CD1c-positive myeloid dendritic cell (primary cell): ENCODE measurements at regions not wholly inside any gene's neighbourhood (a gene's known extent, or its start where the extent isn't known, plus 50 kb on each side); places are given as distances from the start of the nearest gene placed in this dataset.
A peak's percentile ranks its signal among the peaks of the same experiment; 100 is the strongest.

Source experiments
- DNase-seq: peaks from one replicate; pipeline ENCODE4 v3.0.0-alpha.2; 2016; ENCODE audit errors: extremely low spot score

DNA sequence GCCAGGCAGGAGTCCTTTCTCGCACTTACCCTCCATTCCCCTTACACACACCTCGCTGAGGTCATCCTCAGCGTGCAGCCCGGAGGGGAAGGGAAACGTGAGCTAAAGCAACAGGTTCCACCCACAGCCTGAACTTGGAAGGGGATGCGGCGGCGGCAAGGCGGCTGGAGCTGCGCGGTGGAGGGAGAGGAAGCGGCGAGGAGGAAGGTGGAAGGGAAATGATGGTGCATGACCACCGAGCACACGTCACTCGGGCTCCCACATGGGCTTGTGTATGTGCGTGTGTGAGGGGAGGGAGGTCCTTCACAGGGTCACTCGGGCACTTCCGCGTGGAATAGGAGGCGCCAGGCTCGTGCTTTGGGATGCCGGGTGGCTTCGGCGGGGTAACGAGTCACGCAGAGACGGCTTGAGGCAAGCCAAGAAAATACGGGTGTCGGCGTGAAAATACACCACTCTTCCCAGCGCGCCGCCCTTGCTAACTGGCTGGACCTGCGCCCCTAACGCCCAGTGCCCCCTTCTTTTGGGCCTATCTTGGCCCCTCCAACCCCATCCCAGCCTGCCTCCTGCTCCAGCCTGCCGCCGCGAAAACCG, 225.5 kb upstream of the IL12A start:
- peak; percentile 85 for DNase-seq

DNA sequence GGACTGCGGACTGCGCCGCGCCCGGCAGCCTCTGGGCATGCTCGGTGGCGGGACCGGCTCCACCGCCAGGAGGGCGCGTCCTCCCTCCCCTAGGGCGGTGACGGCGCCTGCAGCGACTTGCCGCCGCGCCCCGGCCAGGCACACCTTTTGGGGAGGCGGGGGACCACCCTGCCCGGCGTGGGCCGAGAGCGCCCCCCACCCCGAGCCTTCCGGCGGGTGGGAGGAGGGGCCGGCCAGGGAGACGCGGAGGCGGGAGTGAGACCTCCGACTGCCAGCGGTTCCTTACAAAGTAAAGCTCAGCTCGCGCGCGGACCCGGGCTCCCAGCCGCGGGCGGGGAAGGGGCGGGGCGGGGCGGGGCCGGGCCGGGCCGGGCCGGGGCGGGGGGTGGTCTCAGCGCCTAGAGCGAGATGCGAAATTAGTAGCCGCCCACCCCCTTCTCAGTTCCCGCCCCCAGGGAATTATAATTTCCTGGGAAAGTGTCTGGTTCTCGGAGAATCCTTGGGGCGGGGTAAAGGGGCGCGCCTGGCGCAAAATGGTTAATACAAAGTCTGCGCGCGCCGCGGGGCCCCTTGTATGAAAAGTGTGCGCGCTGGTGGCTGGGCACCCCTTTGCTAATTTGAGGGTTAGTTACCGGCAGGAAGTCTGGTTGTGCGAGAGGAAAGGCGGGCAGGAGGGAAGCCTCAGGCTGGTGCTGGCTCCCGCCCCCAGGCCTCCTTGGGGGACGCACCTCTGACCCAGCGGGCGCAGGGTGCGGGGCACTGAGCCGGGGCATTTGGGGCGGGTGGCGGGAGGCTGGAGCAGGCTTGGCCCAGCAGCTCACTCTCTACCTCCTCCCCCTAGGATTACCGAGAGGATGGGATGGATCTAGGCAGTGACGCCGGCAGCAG, 224.8 kb upstream of the IL12A start:
- peak; percentile 44 for DNase-seq

DNA sequence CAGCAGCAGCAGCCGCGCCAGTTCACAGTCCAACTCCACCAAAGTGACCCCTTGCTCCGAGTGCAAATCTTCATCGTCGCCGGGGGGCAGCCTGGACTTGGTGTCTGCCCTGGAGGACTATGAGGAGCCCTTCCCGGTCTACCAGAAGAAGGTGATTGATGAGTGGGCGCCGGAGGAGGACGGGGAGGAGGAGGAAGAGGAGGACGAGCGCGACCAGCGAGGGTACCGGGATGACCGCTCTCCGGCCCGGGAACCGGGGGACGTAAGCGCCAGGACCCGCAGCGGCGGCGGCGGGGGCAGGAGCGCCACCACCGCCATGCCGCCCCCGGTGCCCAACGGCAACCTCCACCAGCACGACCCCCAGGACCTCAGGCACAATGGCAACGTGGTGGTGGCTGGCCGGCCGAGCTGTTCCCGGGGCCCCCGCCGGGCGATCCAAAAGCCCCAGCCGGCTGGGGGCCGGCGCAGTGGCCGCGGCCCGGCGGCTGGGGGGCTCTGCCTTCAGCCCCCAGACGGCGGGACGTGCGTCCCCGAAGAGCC, 224.1 kb upstream of the IL12A start:
- no peak for DNase-seq

DNA sequence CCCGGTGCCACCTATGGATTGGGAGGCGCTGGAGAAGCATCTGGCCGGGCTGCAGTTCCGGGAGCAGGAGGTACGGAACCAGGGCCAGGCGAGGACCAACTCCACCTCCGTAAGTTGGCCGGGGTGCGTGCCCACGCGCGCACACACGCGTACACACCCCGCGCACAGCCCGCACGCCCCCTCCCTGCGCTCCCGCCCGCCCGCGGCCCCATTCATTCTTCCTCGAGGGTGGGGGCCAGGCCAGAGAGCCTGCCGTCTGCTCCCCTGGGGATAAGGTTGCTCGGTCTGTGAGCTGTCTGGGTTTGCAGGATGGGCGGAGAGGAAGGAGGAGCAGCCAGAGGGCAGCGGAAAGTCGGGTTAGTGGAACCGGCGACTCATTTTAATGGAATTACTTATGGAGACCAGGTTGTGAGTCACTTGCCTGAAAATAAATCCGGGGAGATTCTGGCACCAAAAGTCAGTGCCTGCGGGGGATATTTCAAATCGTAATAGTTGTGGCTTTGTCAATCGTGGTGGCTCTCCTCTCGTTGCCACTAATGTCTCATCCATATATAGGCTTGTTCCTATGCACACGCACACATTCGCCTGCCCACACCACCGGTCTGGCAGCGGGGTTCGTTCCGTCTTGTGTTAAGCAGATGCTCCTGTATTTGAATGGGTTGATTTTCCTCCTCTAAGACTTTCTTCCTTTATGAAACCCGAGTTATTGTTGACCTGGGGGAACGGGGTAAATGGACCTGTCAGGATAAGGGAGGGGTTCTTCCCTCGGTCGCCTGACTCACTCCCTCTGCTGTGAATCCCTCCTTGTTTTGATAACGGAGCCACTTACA, 223.4 kb upstream of the IL12A start:
- DNase-seq, result peak; percentile 47

DNA sequence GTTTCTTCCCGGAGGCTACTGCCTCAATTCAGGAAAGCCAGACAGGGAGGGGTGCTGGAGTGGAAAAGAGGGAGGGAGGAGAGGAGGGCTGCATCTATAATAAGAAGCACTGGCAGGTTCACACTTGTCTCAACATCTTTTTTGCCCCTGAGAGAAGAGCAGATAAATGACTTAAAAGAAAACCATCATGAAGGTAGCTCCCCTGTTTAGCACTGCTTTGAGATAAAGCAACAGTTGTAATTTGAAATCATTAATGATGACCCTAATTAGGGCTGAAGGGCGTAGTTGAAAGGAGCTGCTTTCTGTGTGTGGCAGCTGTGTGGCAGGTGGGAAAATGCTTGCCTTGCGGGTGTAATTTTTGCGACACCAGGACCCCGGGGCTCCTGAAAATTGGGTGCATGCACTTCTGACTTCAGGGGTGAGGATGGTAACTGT, 222.8 kb upstream of the IL12A start:
- no peak for DNase-seq

DNA sequence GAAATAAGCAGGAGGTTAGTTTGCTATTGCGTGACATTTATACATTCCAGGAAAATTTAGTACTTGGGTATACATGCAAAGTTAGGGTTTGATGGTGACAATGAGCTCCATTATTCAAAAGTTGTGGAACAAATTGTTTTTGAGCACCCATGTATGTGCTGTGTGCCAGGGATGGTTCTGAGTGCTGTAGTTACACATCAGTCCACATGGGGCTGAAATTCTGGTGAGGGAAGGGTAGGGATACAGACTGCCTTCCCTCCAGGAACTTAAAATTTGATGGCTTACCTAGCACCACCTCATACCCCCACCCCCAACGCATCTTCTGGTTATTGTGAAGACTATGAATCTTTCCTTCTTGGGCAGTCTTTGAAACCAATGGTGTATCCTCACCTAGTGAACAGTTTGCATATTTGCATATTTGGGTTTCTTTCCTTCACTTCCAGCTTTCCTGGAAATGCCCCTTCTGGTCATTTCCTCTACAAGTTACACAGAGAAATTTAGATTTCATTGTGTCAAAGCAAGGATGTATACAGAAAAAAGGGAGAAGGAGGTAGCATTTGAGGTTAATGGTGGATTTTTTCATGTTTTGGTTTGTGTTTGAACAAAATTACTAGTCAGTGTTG, 222.0 kb upstream of the IL12A start:
- no peak for DNase-seq

DNA sequence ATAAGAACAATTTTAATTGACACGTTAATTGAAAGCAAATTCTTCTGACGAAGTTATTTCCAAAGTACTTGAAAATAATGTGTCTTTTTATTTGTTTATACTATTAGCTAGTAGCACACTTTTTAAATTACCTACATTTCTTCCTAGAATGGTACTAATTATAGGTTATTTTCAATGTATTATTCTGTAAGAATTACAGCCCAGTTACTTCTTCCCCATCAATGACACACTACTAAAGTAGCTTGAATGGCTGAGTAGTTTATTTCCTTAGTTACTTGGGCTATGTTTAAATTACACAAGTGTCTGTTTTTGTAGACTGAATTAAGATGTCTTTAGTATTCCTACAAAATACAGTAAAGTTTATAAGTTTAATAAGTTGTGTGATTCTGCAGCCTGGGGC, 217.6 kb upstream of the IL12A start:
- no peak for DNase-seq

DNA sequence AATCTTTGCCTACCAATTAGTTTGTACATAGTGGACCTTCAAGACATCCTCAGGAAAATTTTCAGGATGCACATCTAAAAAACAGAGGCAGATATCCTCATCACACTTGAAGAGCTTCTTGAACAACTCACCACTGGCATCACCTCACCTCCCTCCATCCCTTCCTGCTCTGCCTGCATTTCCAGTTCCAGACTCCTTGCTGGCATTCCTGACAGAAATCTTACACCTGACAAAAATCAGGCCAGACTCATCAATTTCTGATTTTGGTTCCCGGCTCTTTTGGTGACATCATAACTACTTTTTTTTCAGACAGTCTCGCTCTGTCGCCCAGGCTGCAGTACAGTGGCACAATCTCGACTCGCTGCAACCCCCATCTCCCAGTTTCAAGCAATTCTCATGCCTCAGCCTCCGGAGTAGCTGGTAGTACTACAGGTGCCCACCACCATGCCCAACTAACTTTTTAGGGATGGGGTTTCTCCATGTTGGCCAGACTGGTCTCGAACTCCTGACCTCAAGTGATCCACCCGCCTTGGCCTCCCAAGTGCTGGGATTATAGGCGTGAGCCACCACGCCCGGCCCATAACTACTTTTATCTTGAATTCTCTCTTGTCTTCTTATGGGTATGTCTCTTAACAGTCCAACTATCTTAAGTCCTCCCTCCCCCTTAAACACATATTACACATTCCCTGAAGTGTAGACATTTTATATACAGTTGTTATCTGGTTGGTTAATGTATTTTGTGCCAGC, 216.6 kb upstream of the IL12A start:
- DNase-seq, result no peak

DNA sequence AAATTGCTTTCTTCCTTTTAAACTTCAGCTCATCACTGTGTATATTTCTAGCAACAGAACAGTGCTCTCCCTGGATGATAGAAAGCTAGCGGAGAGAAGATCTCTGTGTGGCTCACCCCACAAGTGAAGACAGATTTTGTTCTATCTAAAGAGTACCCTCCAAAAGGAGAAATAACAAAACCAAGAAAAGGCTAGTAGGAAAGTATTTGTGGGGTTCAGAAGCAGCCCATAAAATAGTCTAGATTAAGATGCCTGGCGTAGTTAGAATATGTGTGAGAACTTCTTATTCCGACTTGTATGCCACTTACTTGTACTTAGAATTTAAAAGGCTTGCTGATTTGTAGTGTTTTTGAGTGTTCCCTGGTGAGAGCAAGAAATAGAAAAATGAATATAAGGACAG, 214.9 kb upstream of the IL12A start:
- DNase-seq, result no peak

DNA sequence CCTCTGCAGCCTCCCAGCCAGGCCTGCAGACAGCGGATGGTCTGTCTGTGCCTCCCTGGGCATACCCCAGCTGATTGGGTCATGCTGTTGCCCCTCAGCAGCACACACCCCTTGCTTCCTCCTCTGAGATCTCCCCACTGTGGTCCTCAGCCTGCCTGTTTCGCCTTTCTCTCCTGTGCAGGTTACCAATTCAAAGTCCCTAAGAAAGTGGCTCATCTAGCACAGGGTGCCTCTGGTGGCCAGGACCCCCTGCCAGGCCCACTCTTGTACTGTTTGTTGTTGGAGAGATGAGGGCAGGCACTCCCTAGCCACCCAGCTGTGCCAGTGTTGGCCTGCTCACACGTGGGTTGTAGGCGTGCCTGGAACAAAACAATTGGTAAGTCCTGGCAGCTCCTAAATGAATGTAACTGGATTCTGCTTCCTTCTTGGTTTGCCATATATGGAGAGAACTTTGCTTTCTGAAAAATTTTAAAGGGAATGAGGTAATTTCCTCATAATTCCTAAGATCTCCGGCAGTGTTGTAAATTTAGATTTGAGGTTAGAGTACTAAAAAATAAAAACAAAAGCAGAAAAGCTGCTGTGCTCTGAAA, 213.2 kb upstream of the IL12A start:
- peak; percentile 12 for DNase-seq

DNA sequence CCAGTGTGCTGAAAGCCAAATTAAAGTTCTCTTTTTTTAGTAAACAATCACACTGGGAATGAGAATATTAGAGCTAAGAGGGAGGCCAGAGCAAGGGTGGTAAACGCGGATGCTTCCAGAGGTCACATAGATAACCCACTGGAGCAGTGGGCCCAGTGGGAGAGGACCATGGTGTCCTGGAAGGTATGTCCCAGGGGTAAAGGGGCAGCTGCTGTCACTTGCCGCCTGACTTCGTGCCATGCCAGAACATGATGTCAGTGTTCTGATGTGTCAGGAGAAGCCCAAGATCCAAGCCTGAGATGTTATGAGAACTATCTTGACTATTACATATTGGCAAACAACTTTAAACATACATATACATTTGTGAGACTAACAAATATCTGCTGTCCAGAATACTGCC, 211.9 kb upstream of the IL12A start:
- DNase-seq, result no peak

DNA sequence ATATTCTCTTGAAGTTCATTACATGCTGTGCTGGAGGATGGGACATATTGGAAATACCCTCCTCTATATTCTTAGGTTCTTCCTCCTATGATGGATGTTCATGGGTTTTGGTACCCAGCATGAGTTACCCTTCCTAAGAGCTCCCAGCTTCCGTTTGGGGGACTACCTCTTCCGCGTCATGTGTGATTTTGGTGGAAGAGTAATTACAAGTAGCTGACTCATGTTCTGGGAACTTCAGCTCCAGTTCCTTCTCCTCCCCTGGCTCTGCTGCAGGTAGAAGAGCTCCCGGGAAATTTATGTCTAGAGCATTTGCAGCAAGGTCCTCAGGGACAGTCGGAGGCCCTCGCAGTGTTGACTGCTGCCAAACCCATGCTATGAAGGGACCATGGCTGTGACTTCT, 208.8 kb upstream of the IL12A start:
- DNase-seq, result no peak

DNA sequence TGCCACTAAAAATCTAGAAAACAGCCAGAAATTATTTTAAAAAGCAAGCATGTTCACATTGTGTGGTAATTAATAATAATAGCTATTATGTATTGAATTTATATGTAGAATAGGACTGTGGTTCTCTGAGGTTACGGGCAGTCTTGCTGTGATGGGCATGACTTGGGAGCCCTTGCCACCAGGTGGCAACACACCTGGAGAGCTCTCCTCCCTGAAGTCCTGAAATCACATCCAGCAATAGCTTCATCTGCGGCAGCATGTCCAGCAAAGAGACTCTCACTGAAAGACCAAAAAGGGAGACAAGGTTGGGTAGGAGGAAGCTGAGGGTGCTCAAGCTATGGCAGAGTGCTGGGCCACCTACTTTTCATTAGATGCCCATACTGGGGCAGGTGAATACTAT, 206.8 kb upstream of the IL12A start:
- no peak for DNase-seq

DNA sequence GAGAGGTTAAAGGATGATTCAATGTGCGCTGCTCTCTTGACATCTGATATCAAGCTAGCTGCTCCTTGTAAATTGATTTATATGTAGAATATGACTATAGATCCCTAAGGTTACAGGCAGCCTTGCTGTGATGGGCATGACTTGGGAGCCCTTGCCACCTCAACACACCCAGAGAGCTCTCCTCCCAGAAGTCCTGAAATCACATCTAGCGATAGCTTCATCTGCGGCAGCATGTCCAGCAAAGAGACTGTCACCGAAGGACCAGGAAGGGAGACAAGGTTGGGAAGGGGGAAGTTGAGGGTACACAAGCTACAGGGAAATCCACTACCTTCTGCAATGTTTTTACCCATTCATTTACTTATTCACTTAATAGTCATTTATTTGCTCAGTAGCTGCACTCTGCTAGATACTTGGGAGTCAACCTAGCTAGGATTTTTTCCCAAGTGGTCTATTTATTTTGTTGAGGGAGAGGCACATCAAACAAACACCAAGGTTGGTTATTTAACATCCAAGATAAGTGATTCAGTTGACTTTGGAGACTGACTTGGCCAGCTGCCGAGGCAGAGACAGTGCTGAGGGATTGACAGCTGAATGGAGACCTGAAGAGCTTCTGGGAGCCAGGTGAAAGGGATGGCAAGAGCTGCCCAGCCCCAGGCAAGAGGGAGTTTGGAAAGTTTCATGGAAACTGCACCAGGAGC, 205.8 kb upstream of the IL12A start:
- no peak for DNase-seq

DNA sequence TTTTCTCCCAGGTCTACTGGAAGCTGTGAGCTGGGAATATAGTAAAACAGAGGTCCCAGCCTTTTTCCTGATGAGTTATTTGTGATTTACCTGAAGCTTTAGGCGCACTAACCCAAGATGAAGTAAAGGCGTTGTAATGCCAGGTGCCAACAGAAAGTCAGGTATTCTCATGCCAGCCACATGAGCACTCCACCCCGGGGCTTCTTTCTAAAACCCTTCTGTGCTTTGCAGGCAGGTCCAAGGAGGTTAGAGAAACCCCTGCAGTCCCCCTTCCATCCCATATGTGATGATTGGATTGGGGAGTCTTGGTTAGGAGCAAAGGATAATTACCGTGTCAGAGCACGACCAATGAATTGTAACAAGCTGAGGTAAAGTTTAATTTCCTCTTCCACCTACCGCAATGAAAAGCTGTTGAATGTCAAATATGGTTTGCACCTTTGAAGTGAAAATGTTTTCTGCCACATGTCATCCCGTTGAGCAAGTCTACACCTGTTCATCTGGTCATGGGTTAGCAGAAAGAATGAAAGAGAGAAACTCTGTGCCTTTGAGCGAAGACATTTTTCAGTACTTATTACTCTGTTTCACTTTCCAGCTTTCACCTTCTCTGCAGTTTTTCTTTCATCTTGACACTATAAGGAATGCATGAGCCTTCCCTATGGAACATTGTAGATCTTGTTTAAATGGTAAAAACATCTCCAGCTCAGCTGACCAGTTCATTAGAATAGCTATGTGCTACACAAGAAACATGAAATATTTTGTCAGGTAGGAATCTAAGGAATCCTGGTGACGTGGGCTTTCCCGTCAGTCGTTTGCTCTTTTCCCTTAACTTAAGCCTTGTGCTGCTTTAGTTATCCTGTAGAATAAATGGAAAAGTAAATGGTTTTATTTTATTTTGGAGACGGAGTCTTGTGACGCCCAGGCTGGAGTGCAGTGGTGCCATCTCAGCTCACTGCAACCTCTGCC, 204.6 kb upstream of the IL12A start:
- DNase-seq, result no peak

DNA sequence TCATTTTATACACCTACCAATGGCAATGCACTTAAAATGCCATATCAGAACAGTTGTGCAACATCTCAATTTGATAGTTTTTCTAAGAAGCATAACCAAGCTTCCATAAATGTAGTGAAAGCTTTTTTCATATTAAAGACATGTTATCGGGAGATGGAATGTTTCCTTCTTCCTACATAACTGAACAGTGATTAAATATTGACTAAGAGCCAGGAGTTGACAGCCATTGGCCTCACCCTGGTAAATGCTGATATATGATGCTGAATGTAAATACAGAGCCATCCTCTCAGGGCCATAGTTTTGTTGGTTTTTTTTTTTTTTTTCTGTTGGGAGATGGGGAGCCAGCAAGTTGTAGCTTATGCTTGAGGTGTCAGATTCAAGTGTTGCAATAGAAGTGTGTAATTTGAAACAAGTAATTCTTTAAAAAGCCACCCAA, 203.3 kb upstream of the IL12A start:
- DNase-seq, result no peak

DNA sequence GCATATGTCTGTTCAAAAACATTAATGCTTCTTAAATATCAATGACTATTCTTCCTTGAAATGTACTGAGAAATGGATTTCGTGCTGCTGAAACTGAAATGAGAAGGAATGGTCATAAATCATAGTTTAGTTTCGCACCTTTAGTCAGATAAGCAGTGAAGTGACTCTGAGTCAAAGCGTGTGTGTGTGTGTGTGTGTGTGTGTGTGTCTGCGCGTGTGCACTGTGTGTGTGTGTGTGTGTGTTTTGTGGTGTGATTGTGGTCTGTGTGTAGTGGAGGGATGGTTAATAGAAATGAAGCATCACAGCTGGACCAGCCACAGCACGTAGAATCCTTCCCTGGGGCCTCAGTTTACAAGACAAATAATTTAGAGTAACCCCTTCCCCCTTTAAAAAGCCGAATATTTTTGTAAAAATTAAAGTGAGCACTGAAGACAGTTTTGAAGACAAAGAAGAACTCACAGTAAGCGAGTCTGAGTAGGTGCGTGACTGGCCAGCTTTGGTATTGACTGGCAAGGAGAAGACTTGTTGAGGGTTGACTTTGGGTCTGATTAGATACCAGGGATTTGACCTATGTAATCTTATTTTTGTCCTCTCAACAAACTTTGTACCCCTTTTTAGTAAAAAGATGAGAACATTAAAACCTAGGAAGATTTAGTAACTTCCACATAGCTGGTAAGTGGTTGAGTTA, 202.0 kb upstream of the IL12A start:
- DNase-seq, result no peak

DNA sequence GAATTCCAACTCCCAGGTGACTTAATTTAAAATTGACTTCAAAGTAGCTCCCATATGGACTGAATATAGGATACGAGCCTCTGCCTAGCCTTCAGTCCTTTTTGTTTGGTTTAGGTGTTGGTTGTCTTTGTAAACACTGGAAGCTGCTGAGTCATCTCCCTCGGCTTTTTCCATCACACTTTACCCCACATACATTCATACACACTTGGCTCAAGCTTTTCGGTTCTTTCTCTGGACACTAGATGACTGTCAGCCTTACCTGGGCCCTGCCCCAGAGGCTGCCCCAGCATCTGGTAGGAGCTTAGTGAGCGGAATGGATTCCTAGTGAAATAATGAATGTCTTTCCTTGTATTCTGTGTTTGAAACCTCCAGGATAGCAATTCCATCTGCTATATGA, 201.5 kb upstream of the IL12A start:
- DNase-seq, result no peak
